ENCODE measurements at regions not wholly inside any gene's neighbourhood (a gene's known extent, or its start where the extent isn't known, plus 50 kb on each side); places are given as distances from the start of the nearest gene placed in this dataset.

DNA sequence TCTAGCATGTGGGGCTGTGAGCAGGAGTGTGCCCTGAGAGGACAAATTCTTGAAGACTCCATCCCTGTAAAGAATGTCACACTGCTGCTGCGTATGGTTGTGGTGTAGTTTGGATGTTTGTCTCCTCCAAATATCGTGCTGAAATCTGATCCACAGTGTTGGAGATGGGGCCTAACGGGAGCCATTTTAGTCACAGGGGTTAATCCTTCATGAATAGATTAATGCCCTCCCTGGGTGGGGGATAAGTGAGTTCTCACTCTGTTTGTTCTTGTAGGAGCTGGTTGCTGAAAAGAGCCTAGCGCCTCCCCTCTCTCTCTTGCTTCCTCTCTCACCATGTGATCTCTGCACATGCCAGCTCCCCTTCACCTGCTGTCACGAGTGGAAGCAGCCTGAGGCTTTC is 94.5 kb upstream of the VASH1 start:
- Histone ChIP-seq H3K9me3 (no peaks in the 10 kb centered on the region), H3K9ac (no peak overlapping the region), H3K4me1 (ENCODE audit: control insufficient read depth in 1 of 2, insufficient read depth in 2 of 2, low read depth in 1 of 2, low read length in 1 of 2) (no peaks in the 10 kb centered on the region; a peak in 1 of 4 replicates), H3K9me2 (no peaks in the 10 kb centered on the region), H2AFZ (ENCODE audit: low read depth) (no peak overlapping the region), H4K20me1 (ENCODE audit: insufficient read depth) (no peaks in the 10 kb centered on the region), H3K36me3 (replicated peaks in 1 of 2; ENCODE audit: control insufficient read depth in 1 of 2, insufficient read depth in 2 of 2, low read length in 1 of 2) (no peaks in the 10 kb centered on the region), H3K4me2 (no peak overlapping the region), H3K79me2 (ENCODE audit: insufficient read depth) (no peaks in the 10 kb centered on the region), H3K4me3 (ENCODE audit: low read depth in 2 of 2, low read length in 1 of 2) (no peak overlapping the region), H3K27me3 (ENCODE audit: insufficient read depth) (no peaks in the 10 kb centered on the region; the same call in 1 of the 2 replicates), H3F3A (replicated peaks; ENCODE audit: insufficient read depth) (no peaks in the 10 kb centered on the region), H3K27ac (ENCODE audit: low read depth in 2 of 2, low read length in 1 of 2) (no peak overlapping the region)
- WGBS (ENCODE audit: low lambda C conversion rate) = 9% methylated on average over 3 of the region's 5 CpGs
- DNase-seq = no peak
- ChIA-PET POLR2A (no interaction called here), CTCF (no interaction called here)
- TF ChIP-seq NFIC (IDR thresholded peaks at IDR 0.05; ENCODE audit: borderline replicate concordance) (no peak), MEF2A (IDR thresholded peaks at IDR 0.05; ENCODE audit: borderline replicate concordance, low read depth) (no peak), RXRA (IDR thresholded peaks at IDR 0.05; ENCODE audit: borderline replicate concordance, low read depth) (no peak), SIN3A (IDR thresholded peaks at IDR 0.05; ENCODE audit: borderline replicate concordance, low read depth, low read length) (no peak)
- TF ChIP-seq, protein P1, sequence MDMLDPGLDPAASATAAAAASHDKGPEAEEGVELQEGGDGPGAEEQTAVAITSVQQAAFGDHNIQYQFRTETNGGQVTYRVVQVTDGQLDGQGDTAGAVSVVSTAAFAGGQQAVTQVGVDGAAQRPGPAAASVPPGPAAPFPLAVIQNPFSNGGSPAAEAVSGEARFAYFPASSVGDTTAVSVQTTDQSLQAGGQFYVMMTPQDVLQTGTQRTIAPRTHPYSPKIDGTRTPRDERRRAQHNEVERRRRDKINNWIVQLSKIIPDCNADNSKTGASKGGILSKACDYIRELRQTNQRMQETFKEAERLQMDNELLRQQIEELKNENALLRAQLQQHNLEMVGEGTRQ (IDR thresholded peaks at IDR 0.05; ENCODE audit: borderline replicate concordance, low read depth, low read length) = no peak

DNA sequence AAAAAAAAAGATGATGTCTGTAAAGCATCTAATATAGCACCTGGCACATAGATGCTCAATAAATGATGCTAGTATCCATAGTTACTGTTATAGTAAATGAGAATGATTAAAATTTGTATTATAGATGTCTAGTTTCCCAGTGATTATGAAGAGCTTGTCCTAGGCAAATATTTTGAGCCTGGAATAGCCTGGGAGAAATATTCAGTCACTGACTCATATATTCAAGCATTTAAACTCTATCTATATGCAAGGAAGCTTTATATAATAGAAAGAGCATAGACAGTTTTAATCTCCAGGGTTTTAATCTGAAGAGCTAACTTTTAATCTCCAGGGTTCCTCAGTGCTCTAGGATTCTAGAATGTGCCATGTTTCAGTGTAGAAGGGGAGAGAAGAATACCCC is 91.5 kb upstream of the VASH1 start:
- no peaks in the 10 kb centered on the region for H3K9me2 ChIP-seq
- no peaks in the 10 kb centered on the region for H4K20me1 ChIP-seq (ENCODE audit: insufficient read depth)
- no peaks in the 10 kb centered on the region; a peak in 1 of 4 replicates for H3K4me1 ChIP-seq (ENCODE audit: control insufficient read depth in 1 of 2, insufficient read depth in 2 of 2, low read depth in 1 of 2, low read length in 1 of 2)
- TF ChIP-seq RFX5 (IDR thresholded peaks at IDR 0.05; ENCODE audit: low read length) (no peak), RAD21 (IDR thresholded peaks at IDR 0.05; ENCODE audit: low read length) (no peak)
- H3K27me3 ChIP-seq (ENCODE audit: insufficient read depth) = peaks cover 9% of the 10 kb centered on the region; the same call in 1 of the 2 replicates
- no peak for DNase-seq
- H3K36me3 ChIP-seq (replicated peaks in 1 of 2; ENCODE audit: control insufficient read depth in 1 of 2, insufficient read depth in 2 of 2, low read length in 1 of 2) = no peaks in the 10 kb centered on the region
- H3K9me3 ChIP-seq = no peaks in the 10 kb centered on the region
- no peak overlapping the region for H3K4me3 ChIP-seq (ENCODE audit: low read depth in 2 of 2, low read length in 1 of 2)
- H2AFZ ChIP-seq (ENCODE audit: low read depth) = no peak overlapping the region
- no peak overlapping the region for H3K4me2 ChIP-seq
- POLR2A ChIA-PET = no interaction called here
- no peak overlapping the region for H3K27ac ChIP-seq (ENCODE audit: low read depth in 2 of 2, low read length in 1 of 2)
- no peaks in the 10 kb centered on the region for H3K79me2 ChIP-seq (ENCODE audit: insufficient read depth)
- no peaks in the 10 kb centered on the region for H3F3A ChIP-seq (replicated peaks; ENCODE audit: insufficient read depth)
- no peak overlapping the region for H3K9ac ChIP-seq
- CTCF ChIA-PET = interaction anchor here (0.8 to 1.0 kb wide), 2 partner anchors 18 to 22 kb away, joined by 3 to 4 read pairs; no protein-coding TSS in a partner anchor

DNA sequence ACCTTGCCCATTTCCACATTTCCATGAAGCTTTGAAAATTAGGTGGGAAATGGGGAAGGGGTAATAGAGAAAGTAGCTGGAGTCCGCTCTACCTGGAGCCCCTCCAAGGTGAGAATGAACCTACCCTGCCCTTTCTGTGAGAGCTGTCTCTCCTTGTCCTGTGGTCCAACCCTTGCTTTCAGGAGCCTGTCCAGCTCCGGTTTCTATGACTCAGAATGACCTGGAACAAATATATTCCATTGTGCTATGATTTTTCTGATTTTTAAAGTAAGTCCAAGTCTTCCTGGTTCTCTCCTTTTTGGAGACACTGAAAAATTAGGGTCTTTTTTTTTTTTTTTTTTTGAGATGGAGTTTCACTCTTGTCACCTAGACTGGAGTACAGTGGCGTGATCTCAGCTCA is 89.1 kb upstream of the VASH1 start:
- ChIA-PET CTCF (interaction anchor here (0.9 kb wide), 1 partner anchor 25 kb away, joined by 3 read pairs; no protein-coding TSS in a partner anchor), POLR2A (no interaction called here)
- H3K79me2 ChIP-seq (ENCODE audit: insufficient read depth) = no peaks in the 10 kb centered on the region
- H2AFZ ChIP-seq (ENCODE audit: low read depth) = no peak overlapping the region
- H3K9ac ChIP-seq = no peak overlapping the region
- no peak overlapping the region for H3K4me2 ChIP-seq
- no peak for DNase-seq
- H3K27me3 ChIP-seq (ENCODE audit: insufficient read depth) = peaks cover 9% of the 10 kb centered on the region; the same call in 1 of the 2 replicates
- no peak overlapping the region for H3K4me3 ChIP-seq (ENCODE audit: low read depth in 2 of 2, low read length in 1 of 2)
- no peaks in the 10 kb centered on the region for H4K20me1 ChIP-seq (ENCODE audit: insufficient read depth)
- no peak overlapping the region for H3K27ac ChIP-seq (ENCODE audit: low read depth in 2 of 2, low read length in 1 of 2)
- no peaks in the 10 kb centered on the region for H3F3A ChIP-seq (replicated peaks; ENCODE audit: insufficient read depth)
- no peaks in the 10 kb centered on the region for H3K9me3 ChIP-seq
- 35% methylated on average over 3 of the region's 3 CpGs for WGBS (ENCODE audit: low lambda C conversion rate)
- no peaks in the 10 kb centered on the region for H3K9me2 ChIP-seq
- H3K36me3 ChIP-seq (replicated peaks in 1 of 2; ENCODE audit: control insufficient read depth in 1 of 2, insufficient read depth in 2 of 2, low read length in 1 of 2) = no peaks in the 10 kb centered on the region
- no peaks in the 10 kb centered on the region; a peak in 2 of 4 replicates for H3K4me1 ChIP-seq (ENCODE audit: control insufficient read depth in 1 of 2, insufficient read depth in 2 of 2, low read depth in 1 of 2, low read length in 1 of 2)
- TF ChIP-seq SIN3A (IDR thresholded peaks at IDR 0.05; ENCODE audit: borderline replicate concordance, low read depth, low read length) (no peak), NRF1 (IDR thresholded peaks at IDR 0.05; ENCODE audit: low read depth, low read length) (no peak), GATA2 (CRISPR knock-in tag; IDR thresholded peaks at IDR 0.05) (no peak), EZH2phosphoT487 (IDR thresholded peaks at IDR 0.05; ENCODE audit: borderline replicate concordance, low read depth) (no peak), ELF1 (IDR thresholded peaks at IDR 0.05) (no peak), GABPA (IDR thresholded peaks at IDR 0.05; ENCODE audit: low read depth) (no peak), RCOR1 (IDR thresholded peaks at IDR 0.05; ENCODE audit: low read length) (no peak), FOSL2 (IDR thresholded peaks at IDR 0.05; ENCODE audit: borderline replicate concordance, low read depth) (no peak), FOXM1 (IDR thresholded peaks at IDR 0.05; ENCODE audit: low read depth) (no peak), RFX5 (IDR thresholded peaks at IDR 0.05; ENCODE audit: low read length) (no peak)
- TF ChIP-seq, protein P2, sequence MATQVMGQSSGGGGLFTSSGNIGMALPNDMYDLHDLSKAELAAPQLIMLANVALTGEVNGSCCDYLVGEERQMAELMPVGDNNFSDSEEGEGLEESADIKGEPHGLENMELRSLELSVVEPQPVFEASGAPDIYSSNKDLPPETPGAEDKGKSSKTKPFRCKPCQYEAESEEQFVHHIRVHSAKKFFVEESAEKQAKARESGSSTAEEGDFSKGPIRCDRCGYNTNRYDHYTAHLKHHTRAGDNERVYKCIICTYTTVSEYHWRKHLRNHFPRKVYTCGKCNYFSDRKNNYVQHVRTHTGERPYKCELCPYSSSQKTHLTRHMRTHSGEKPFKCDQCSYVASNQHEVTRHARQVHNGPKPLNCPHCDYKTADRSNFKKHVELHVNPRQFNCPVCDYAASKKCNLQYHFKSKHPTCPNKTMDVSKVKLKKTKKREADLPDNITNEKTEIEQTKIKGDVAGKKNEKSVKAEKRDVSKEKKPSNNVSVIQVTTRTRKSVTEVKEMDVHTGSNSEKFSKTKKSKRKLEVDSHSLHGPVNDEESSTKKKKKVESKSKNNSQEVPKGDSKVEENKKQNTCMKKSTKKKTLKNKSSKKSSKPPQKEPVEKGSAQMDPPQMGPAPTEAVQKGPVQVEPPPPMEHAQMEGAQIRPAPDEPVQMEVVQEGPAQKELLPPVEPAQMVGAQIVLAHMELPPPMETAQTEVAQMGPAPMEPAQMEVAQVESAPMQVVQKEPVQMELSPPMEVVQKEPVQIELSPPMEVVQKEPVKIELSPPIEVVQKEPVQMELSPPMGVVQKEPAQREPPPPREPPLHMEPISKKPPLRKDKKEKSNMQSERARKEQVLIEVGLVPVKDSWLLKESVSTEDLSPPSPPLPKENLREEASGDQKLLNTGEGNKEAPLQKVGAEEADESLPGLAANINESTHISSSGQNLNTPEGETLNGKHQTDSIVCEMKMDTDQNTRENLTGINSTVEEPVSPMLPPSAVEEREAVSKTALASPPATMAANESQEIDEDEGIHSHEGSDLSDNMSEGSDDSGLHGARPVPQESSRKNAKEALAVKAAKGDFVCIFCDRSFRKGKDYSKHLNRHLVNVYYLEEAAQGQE (IDR thresholded peaks at IDR 0.05; ENCODE audit: low read depth, low read length) = no peak
- TF ChIP-seq, protein P1 (IDR thresholded peaks at IDR 0.05; ENCODE audit: borderline replicate concordance, low read depth, low read length) = no peak
- TF ChIP-seq, protein P3, sequence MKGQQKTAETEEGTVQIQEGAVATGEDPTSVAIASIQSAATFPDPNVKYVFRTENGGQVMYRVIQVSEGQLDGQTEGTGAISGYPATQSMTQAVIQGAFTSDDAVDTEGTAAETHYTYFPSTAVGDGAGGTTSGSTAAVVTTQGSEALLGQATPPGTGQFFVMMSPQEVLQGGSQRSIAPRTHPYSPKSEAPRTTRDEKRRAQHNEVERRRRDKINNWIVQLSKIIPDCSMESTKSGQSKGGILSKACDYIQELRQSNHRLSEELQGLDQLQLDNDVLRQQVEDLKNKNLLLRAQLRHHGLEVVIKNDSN (IDR thresholded peaks at IDR 0.05; ENCODE audit: borderline replicate concordance, low read depth) = no peak
